Activated CD4-positive, alpha-beta T cell treated with anti-CD3 and anti-CD28 coated beads for 36 hours (primary cell): ENCODE measurements at regions not wholly inside any gene's neighbourhood (a gene's known extent, or its start where the extent isn't known, plus 50 kb on each side); places are given as distances from the start of the nearest gene placed in this dataset.

Experiments
- ATAC-seq: fragments of 200-7000 bp; cut with Tn5 transposase; one replicate; pipeline ENCODE4 v1.10.0; 2021; ENCODE audit warnings: mild to moderate bottlenecking, moderate library complexity
- CTCF ChIA-PET: fragments of 350-600 bp; sonication (Branson Sonifier 250); formaldehyde crosslinking; loops from one replicate; lab custom pipeline; 2021; ENCODE audit warnings: antibody characterized with exemption; lab: Charles Lee
- POLR2A ChIA-PET: fragments of 350-600 bp; sonication (Branson Sonifier 250); formaldehyde crosslinking; loops from one replicate; lab custom pipeline; 2021; ENCODE audit warnings: antibody characterized with exemption, inconsistent platforms; lab: Charles Lee
- DNase-seq: peaks from one replicate; pipeline ENCODE4 v3.0.0-alpha.2; 2020
- H3K27ac Mint-ChIP-seq: one replicate; pipeline ENCODE4 v1.8.0; 2021; ENCODE audit warnings: mixed read lengths
- H3K27me3 Mint-ChIP-seq: one replicate; pipeline ENCODE4 v1.8.0; 2021; ENCODE audit warnings: mixed read lengths
- H3K36me3 Mint-ChIP-seq: one replicate; pipeline ENCODE4 v1.8.0; 2021; ENCODE audit warnings: low read depth, mixed read lengths
- H3K4me1 Mint-ChIP-seq: one replicate; pipeline ENCODE4 v1.8.0; 2021; ENCODE audit warnings: mixed read lengths
- H3K4me3 Mint-ChIP-seq: one replicate; pipeline ENCODE4 v1.8.0; 2021; ENCODE audit warnings: mild to moderate bottlenecking, moderate library complexity, mixed read lengths
- H3K9me3 Mint-ChIP-seq: one replicate; pipeline ENCODE4 v1.8.0; 2021; ENCODE audit warnings: low read depth, mixed read lengths
- intact Hi-C, 2 experiments: fragments of 100-400 bp; cut with DNase I in 1 of 2; cut with micrococcal nuclease in 1 of 2; formaldehyde crosslinking; loops; one replicate each; pipeline versions ENCODE4 v1.14.2 to v1.15.1; 2022 to 2024; cut with DNase I, micrococcal nuclease

- intact Hi-C loops = no loop called here
- POLR2A ChIA-PET = no interaction called here
- DNase-seq = no peak
- CTCF ChIA-PET = no interaction called here
- Mint-ChIP-seq H3K27me3 (no peaks in the 10 kb centered on the region), H3K4me1 (no peaks in the 10 kb centered on the region), H3K27ac (no peak overlapping the region), H3K4me3 (no peak overlapping the region), H3K9me3 (no peaks in the 10 kb centered on the region), H3K36me3 (no peaks in the 10 kb centered on the region)
- ATAC-seq = no peak
Observed at GRCh38 chr15:66832664-66833063, 130.6 kb downstream of the SMAD6 start.

GRCh38 chr15:66833371-66833770, 131.3 kb downstream of the SMAD6 start:
- Mint-ChIP-seq H3K27ac (no peak overlapping the region), H3K4me3 (no peak overlapping the region), H3K9me3 (no peaks in the 10 kb centered on the region), H3K27me3 (no peaks in the 10 kb centered on the region), H3K36me3 (no peaks in the 10 kb centered on the region), H3K4me1 (no peaks in the 10 kb centered on the region)
- no peak for ATAC-seq
- POLR2A ChIA-PET = no interaction called here
- intact Hi-C loops = no loop called here
- DNase-seq = no peak
- CTCF ChIA-PET = interaction anchor here (0.9 kb wide), 1 partner anchor 36 kb away, joined by 3 read pairs; no protein-coding TSS in a partner anchor

- Mint-ChIP-seq H3K27me3 (no peaks in the 10 kb centered on the region), H3K36me3 (no peaks in the 10 kb centered on the region), H3K4me1 (no peaks in the 10 kb centered on the region), H3K27ac (no peak overlapping the region), H3K4me3 (no peak overlapping the region), H3K9me3 (no peaks in the 10 kb centered on the region)
- DNase-seq = no peak
- intact Hi-C loops = no loop called here
- ChIA-PET POLR2A (no interaction called here), CTCF (interaction anchor here (0.7 to 1.4 kb wide), 3 partner anchors 18 to 41 kb away, joined by 3 to 4 read pairs (median 3); no protein-coding TSS in a partner anchor)
- no peak for ATAC-seq
Observed at GRCh38 chr15:66833803-66834202, 131.8 kb downstream of the SMAD6 start.

- Mint-ChIP-seq H3K27ac (no peak overlapping the region), H3K4me1 (no peaks in the 10 kb centered on the region), H3K4me3 (no peak overlapping the region), H3K9me3 (no peaks in the 10 kb centered on the region), H3K36me3 (no peaks in the 10 kb centered on the region), H3K27me3 (no peaks in the 10 kb centered on the region)
- CTCF ChIA-PET = interaction anchor here (0.6 to 1.5 kb wide), 8 partner anchors 8 to 1181 kb away, joined by 3 to 8 read pairs (median 4); no protein-coding TSS in a partner anchor
- POLR2A ChIA-PET = no interaction called here
- DNase-seq (no peak), ATAC-seq (no peak)
- intact Hi-C loops = no loop called here
Observed at GRCh38 chr15:66834881-66835878, 133.1 kb downstream of the SMAD6 start.

GRCh38 chr15:66836231-66837030, 134.4 kb downstream of the SMAD6 start:
- no peak overlapping the region for H3K27ac Mint-ChIP-seq
- peaks cover 3% of the 10 kb centered on the region for H3K27me3 Mint-ChIP-seq
- ChIA-PET CTCF (interaction anchor here (0.5 to 1.5 kb wide), 6 partner anchors 10 to 1180 kb away, joined by 3 to 8 read pairs (median 3); no protein-coding TSS in a partner anchor), POLR2A (no interaction called here)
- DNase-seq (no peak), ATAC-seq (no peak)
- H3K4me1 Mint-ChIP-seq = no peaks in the 10 kb centered on the region
- no peaks in the 10 kb centered on the region for H3K36me3 Mint-ChIP-seq
- no peak overlapping the region for H3K4me3 Mint-ChIP-seq
- intact Hi-C loops = no loop called here
- no peaks in the 10 kb centered on the region for H3K9me3 Mint-ChIP-seq

- H3K27me3 Mint-ChIP-seq = peaks cover 12% of the 10 kb centered on the region
- DNase-seq (no peak), ATAC-seq (no peak)
- no peaks in the 10 kb centered on the region for H3K9me3 Mint-ChIP-seq
- ChIA-PET POLR2A (no interaction called here), CTCF (interaction anchor here (3.6 kb wide), 1 partner anchor 14 kb away, joined by 21 read pairs; no protein-coding TSS in a partner anchor)
- H3K36me3 Mint-ChIP-seq = no peaks in the 10 kb centered on the region
- intact Hi-C loops = no loop called here
- no peaks in the 10 kb centered on the region for H3K4me1 Mint-ChIP-seq
- no peak overlapping the region for H3K4me3 Mint-ChIP-seq
- H3K27ac Mint-ChIP-seq = no peak overlapping the region
Observed at GRCh38 chr15:66838202-66838601, 136.2 kb downstream of the SMAD6 start.

- POLR2A ChIA-PET = no interaction called here
- no peak for ATAC-seq
- H3K4me1 Mint-ChIP-seq = no peaks in the 10 kb centered on the region
- no peaks in the 10 kb centered on the region for H3K9me3 Mint-ChIP-seq
- intact Hi-C loops = no loop called here
- H3K27me3 Mint-ChIP-seq = peaks cover 17% of the 10 kb centered on the region
- H3K36me3 Mint-ChIP-seq = no peaks in the 10 kb centered on the region
- CTCF ChIA-PET = interaction anchor here (3.6 kb wide), 1 partner anchor 13 kb away, joined by 21 read pairs; no protein-coding TSS in a partner anchor
- no peak overlapping the region for H3K4me3 Mint-ChIP-seq
- no peak for DNase-seq
- H3K27ac Mint-ChIP-seq = no peak overlapping the region
Observed at GRCh38 chr15:66838671-66839239, 136.7 kb downstream of the SMAD6 start.

- ChIA-PET CTCF (interaction anchor here (0.6 to 3.6 kb wide), 2 partner anchors 12 to 453 kb away, joined by 3 to 21 read pairs; no protein-coding TSS in a partner anchor), POLR2A (no interaction called here)
- H3K4me1 Mint-ChIP-seq = no peaks in the 10 kb centered on the region
- H3K27me3 Mint-ChIP-seq = peaks cover 22% of the 10 kb centered on the region
- no peaks in the 10 kb centered on the region for H3K9me3 Mint-ChIP-seq
- H3K27ac Mint-ChIP-seq = no peak overlapping the region
- no peak for DNase-seq
- intact Hi-C loops = no loop called here
- ATAC-seq = no peak
- no peaks in the 10 kb centered on the region for H3K36me3 Mint-ChIP-seq
- H3K4me3 Mint-ChIP-seq = no peak overlapping the region
Observed at GRCh38 chr15:66839506-66840112, 137.6 kb downstream of the SMAD6 start.

GRCh38 chr15:66840615-66841390, 138.8 kb downstream of the SMAD6 start:
- no peak overlapping the region for H3K4me3 Mint-ChIP-seq
- H3K9me3 Mint-ChIP-seq = no peaks in the 10 kb centered on the region
- no peaks in the 10 kb centered on the region for H3K4me1 Mint-ChIP-seq
- intact Hi-C loops = no loop called here
- ChIA-PET CTCF (interaction anchor here (3.6 kb wide), 1 partner anchor 11 kb away, joined by 21 read pairs; no protein-coding TSS in a partner anchor), POLR2A (no interaction called here)
- peaks cover 30% of the 10 kb centered on the region for H3K27me3 Mint-ChIP-seq
- DNase-seq = no peak
- H3K27ac Mint-ChIP-seq = no peak overlapping the region
- no peak for ATAC-seq
- H3K36me3 Mint-ChIP-seq = no peaks in the 10 kb centered on the region

GRCh38 chr15:66841953-66842681, 140.1 kb downstream of the SMAD6 start:
- no peaks in the 10 kb centered on the region for H3K9me3 Mint-ChIP-seq
- DNase-seq = peak; percentile 51
- H3K4me1 Mint-ChIP-seq = no peaks in the 10 kb centered on the region
- H3K27me3 Mint-ChIP-seq = peaks cover 36% of the 10 kb centered on the region
- ChIA-PET POLR2A (no interaction called here), CTCF (no interaction called here)
- H3K36me3 Mint-ChIP-seq = no peaks in the 10 kb centered on the region
- peak; percentile 66 for ATAC-seq
- intact Hi-C loops = no loop called here
- H3K4me3 Mint-ChIP-seq = no peak overlapping the region
- H3K27ac Mint-ChIP-seq = no peak overlapping the region
